GM23248 (cell line): ENCODE measurements at regions not wholly inside any gene's neighbourhood (a gene's known extent, or its start where the extent isn't known, plus 50 kb on each side); places are given as distances from the start of the nearest gene placed in this dataset.

Experiments
- EZH2 ChIP-seq: fragments of 200-600 bp; sonication (generic); IDR thresholded peaks from 2 replicates; pipeline ENCODE4 v1.6.1; 2018; ENCODE audit warnings: antibody characterized with exemption, mild to moderate bottlenecking; ENCODE audit not compliant: insufficient read depth, poor library complexity, severe bottlenecking
- EZH2phosphoT487 ChIP-seq: fragments of 200-600 bp; sonication (generic); IDR thresholded peaks from 2 replicates; pipeline ENCODE4 v1.6.1; 2018; ENCODE audit warnings: antibody characterized with exemption, moderate library complexity, mild to moderate bottlenecking, low read depth; ENCODE audit not compliant: insufficient read depth

DNA sequence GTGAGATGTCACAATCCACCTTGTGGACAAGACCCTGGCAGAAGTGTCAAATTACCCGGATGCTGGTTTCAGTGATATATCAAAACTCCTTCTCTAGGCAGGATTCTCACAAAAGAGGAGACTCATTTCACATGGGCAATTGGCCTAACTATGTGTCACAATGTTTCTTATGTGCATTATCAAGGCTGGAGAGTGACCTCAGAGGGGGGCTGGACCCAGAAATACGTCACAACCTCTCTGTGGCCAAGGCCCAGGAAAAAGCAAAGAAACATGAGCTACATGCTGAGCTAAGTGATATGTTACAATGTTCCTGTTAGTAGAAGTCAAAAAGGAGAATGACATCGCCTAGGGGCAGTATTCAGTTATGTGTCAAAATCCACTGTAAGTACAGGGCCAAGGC, 1031.2 kb upstream of the AMELY start:
- TF ChIP-seq EZH2 (no peak), EZH2phosphoT487 (no peak)
